Cardiac fibroblast (primary cell): ENCODE measurements at regions not wholly inside any gene's neighbourhood (a gene's known extent, or its start where the extent isn't known, plus 50 kb on each side); places are given as distances from the start of the nearest gene placed in this dataset.

Source experiments
- DNase-seq, 2 donors: peaks; one replicate each; pipeline versions ENCODE4 v3.0.0 to v3.0.0-alpha.2; 2010; ENCODE audit warnings: low read depth in 2 of 2
- H3K4me3 ChIP-seq, 2 donors: replicated peaks in 1 of 2; 1 replicate in 1 of 2; 2 replicates in 1 of 2; pipeline ENCODE4 v1.5.1; 2011; ENCODE audit warnings: low read depth in 2 of 2, low read length in 2 of 2, mild to moderate bottlenecking in 2 of 2, moderate library complexity in 1 of 2
- TF ChIP-seq, protein P1 (sequence below): IDR thresholded peaks from one replicate; pipeline ENCODE4 v1.5.1; 2011; ENCODE audit warnings: low read depth, mild to moderate bottlenecking, low read length, inconsistent platforms

- no peak for DNase-seq
- H3K4me3 ChIP-seq = no peak overlapping the region
- TF ChIP-seq, protein P1, sequence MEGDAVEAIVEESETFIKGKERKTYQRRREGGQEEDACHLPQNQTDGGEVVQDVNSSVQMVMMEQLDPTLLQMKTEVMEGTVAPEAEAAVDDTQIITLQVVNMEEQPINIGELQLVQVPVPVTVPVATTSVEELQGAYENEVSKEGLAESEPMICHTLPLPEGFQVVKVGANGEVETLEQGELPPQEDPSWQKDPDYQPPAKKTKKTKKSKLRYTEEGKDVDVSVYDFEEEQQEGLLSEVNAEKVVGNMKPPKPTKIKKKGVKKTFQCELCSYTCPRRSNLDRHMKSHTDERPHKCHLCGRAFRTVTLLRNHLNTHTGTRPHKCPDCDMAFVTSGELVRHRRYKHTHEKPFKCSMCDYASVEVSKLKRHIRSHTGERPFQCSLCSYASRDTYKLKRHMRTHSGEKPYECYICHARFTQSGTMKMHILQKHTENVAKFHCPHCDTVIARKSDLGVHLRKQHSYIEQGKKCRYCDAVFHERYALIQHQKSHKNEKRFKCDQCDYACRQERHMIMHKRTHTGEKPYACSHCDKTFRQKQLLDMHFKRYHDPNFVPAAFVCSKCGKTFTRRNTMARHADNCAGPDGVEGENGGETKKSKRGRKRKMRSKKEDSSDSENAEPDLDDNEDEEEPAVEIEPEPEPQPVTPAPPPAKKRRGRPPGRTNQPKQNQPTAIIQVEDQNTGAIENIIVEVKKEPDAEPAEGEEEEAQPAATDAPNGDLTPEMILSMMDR = no peak
These were observed 115.8 kb downstream of the MRPL14 start for GRCh38 chr6:44011350-44011920.

DNA sequence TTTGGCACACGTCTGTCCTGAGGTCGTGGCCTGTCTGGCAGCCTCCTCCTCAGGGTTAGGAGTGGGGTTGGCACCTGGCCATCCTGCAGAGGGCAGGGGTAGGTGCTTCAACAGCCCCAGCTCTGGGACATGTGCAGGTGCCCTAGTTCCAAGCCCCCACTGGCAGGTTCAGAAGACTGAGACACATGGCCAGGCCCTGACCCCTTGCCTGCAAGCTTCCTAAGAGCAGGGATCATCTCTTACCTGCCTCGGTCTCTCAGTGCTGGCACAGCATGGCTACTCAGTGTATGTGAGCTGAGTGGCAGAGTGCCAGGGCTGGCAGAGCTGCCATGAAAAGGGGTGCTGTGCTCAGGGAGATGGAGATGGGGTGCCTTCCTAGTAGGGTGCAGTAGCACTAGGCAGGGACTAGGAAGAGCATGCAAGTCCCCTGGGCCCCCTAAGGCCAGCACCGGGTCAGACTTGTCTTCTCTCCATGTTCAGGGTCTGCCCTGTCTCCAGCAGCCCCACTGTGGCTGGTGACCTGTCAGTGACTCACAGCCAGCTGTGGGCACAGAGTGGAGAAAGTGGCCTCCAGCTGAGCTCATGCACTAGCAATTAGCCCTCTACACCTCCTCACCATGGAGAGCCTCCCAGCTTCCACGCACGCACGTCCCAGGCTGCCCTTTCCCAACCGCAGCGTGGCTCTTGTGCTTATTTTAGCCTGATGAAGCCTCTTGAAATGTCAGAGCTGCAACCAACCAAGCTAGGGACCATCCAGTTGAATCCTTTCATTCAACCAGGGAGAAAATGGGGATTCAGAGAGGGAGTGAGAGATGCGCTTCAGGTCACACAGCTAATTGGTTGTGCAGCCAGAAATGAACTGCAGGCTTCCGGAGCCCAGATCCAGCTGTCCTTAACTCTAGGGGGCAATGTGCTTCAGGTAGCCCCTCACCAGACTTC, 116.6 kb downstream of the MRPL14 start:
- TF ChIP-seq, protein P1 = no peak
- H3K4me3 ChIP-seq = no peak overlapping the region
- DNase-seq = peak; percentile 88 to 96

GRCh38 chr6:44009425-44010321, 117.6 kb downstream of the MRPL14 start:
- DNase-seq = peak in 1 of 2 donors; percentile 44
- TF ChIP-seq, protein P1 = no peak
- H3K4me3 ChIP-seq = no peak overlapping the region

GRCh38 chr6:44008821-44009370, 118.4 kb downstream of the MRPL14 start:
- TF ChIP-seq, protein P1 = no peak
- DNase-seq = no peak
- H3K4me3 ChIP-seq = no peak overlapping the region

GRCh38 chr6:44007818-44008621, 119.2 kb downstream of the MRPL14 start:
- no peak for DNase-seq
- TF ChIP-seq, protein P1 = no peak
- H3K4me3 ChIP-seq = no peak overlapping the region

DNA sequence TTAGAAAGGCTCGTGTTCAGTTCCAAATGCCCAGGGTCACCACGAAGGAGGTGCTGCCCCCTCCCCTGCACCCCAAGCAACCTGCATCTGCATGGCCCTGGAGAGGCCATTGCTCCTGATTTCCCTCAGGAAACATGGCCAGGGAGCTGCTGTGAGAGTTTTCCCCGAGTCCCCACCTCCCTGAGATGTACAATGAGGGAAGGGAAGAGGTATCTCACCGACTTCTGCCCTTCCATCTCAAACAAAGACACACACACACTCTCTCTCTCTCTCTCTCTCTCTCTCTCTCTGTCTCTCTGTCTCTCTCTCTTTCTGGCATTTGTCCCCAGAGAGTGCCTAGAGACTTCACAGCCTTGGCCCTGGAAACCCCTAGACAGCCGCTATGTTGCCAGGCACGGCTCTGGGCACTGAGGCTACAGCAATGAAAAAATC, 120.4 kb downstream of the MRPL14 start:
- no peak for DNase-seq
- H3K4me3 ChIP-seq = no peak overlapping the region
- TF ChIP-seq, protein P1 = no peak
